Stimulated activated CD8-positive, alpha-beta memory T cell treated with anti-CD3 and anti-CD28 coated beads, Interleukin-2, amount 100 ng/mL, for 48 hours (primary cell): ENCODE measurements at regions not wholly inside any gene's neighbourhood (a gene's known extent, or its start where the extent isn't known, plus 50 kb on each side); places are given as distances from the start of the nearest gene placed in this dataset.
"Not testable (repeated sequence)": the region's sequence is repeated elsewhere in the genome, so short reads cannot be mapped to it uniquely, and the experiment has no call there.

Experiments used
- DNase-seq, 2 donors: peaks; one replicate each; pipeline ENCODE4 v3.0.0-alpha.2; 2020; ENCODE audit warnings: low read depth in 2 of 2

GRCh38 chr14:59004012-59004411 is 184.5 kb upstream of the DAAM1 start:
- no peak for DNase-seq

- DNase-seq: not testable (repeated sequence)
Observed at GRCh38 chr14:59006179-59006578, 182.3 kb upstream of the DAAM1 start.

DNA sequence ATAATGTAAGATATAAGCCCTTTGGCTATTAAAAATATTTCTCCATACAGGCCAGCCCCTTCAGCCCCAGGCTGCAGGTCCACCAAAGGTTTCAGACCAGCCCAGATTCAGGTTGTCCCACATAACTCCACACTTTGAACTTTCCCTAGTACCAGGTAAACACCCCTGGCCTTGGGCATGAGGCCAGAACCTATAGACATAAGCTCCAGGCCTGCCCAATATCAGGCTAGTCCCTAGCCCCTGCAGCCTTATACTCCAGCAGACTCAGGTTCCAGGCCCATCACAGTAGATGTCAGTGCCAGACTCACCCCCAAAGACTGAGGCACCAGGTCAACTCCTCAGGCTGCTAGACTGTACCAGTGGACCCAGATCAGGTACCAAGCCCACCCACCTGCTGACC is 178.5 kb upstream of the DAAM1 start:
- no peak for DNase-seq

GRCh38 chr14:59013672-59014298 is 174.7 kb upstream of the DAAM1 start:
- DNase-seq: no peak

DNA sequence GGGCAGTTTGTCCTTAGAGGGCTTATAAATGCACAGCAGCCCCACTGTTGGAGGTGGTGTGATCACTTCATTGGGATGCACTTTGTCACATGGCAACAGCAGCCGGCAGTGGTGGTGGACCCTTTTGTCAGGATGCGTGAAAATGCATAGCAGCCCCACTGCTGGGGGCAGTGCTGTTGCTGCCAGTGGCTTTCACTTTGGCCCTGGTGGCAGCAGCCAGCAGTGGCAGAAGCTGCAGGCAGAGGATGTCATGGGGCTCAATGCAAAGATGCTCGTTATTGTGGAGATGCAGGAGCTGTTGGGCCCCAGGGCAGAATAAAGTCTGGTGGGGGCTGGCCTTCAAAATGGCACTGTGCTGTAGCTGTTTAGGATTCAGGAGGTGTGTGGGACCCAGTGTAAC is 173.0 kb upstream of the DAAM1 start:
- no peak for DNase-seq

DNA sequence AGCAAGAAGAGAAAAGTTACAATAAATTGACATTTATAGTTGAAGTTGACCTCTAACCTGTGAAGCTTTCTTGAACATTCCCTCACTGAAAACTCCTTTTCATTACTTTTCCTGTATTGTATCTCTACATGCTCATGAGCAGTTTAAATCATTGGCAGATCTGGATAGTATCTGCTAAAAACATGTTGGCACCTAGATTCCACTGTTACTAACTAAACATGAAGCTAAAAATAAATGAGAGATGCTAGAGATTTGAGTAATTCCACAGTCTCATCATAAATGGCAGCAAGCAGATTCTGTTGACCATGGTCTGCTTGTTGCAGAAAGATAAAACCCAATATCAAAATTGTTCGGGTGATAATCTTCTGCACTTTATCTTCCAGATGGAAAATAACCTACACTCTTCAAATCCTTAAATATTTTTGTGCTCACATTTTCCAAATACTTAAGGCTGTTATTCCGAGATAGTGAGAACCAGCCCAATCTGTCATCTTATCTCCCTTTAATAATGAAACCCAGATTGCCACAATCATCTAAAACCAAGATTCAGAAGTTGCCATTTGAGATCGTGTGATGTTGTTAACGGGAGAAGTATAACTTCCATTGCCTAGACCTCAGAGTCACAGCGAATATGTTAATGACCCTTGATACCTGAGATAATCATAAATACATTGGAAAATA is 171.0 kb upstream of the DAAM1 start:
- no peak for DNase-seq

GRCh38 chr14:59018460-59018859 is 170.0 kb upstream of the DAAM1 start:
- no peak for DNase-seq

GRCh38 chr14:59018978-59019377 is 169.5 kb upstream of the DAAM1 start:
- no peak for DNase-seq

DNA sequence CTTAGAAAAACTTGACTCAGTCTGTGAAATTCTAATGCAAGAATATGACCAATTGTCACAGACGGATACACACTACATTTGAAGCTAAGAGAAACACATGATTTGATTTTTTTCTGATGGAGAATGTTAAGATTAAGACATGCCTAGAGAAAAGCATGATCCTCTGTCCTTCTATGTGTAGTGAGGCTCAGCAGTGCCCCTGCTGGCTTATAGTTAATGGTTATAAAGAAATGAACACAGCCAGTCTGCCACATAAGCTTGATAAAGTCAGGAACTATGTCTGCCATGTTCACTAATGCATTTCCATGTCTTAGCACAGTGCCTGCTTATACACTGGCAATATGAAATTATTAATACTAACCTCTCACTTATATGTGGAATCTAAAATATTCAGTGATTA is 168.1 kb upstream of the DAAM1 start:
- no peak for DNase-seq

DNA sequence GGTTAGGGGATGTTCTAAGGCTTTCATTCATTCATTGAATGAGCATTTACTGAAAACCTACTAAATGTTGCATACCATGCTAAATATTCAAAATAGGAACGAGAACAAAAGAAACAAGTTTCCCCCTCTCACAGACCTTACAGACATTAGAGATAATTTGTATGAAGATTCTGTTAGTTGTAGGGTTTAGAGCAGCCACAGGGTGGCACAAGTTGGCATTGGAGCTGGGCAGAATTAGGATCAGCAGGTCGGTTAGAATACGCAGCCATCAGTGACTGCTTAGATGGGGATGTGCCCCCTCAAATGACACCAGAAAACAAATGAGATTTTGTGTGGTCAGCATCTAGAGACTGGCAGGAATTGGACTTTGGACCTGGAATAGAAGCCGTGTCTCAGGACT is 166.3 kb upstream of the DAAM1 start:
- DNase-seq: no peak

GRCh38 chr14:59026081-59026480 is 162.4 kb upstream of the DAAM1 start:
- no peak for DNase-seq

- DNase-seq: not testable (repeated sequence)
Observed at GRCh38 chr14:59026640-59027039, 161.8 kb upstream of the DAAM1 start.

GRCh38 chr14:59028476-59029202 is 159.8 kb upstream of the DAAM1 start:
- peak; percentile 5 to 9 for DNase-seq

- DNase-seq: no peak
Observed at GRCh38 chr14:59032826-59033225, 155.6 kb upstream of the DAAM1 start.

- no peak for DNase-seq
Observed at GRCh38 chr14:59036134-59036533, 152.3 kb upstream of the DAAM1 start.

DNA sequence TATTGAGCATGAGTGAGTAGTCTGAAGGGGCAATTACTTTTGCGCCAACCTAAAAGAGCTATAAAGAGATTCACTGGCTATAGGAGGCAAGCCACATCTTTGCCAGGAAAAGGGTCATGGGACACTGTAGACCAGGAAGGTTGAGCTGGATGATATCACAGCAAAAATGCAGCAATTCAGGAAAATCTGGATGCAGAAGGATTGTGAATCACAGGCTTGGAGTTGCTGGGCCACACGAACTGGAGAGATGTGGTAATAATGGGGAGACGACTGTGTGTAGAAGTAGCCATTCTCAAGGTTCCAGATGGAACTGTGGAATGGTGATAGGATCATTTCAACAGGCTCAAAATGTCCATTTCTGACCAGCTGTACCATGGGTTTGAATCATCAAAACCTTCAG is 151.4 kb upstream of the DAAM1 start:
- DNase-seq: no peak

DNA sequence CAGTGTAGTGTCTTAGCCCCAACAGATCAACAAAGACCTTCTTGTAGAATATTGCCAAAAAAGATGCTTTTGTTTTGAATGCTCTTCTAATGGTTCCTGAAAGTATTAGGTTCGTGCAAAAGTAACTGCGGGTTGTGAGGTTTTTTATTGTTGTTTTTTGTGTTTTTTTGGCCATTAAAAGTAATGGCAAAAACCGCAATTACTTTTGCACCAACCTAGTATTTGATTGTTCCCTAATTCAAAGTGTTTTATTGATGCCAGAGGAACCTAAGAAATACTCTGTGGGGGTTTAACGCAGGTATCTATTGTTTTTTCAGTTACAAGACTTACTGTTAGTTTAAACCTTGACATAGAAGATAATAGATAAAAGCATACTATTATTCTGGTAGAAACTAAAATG is 150.8 kb upstream of the DAAM1 start:
- DNase-seq: no peak

DNA sequence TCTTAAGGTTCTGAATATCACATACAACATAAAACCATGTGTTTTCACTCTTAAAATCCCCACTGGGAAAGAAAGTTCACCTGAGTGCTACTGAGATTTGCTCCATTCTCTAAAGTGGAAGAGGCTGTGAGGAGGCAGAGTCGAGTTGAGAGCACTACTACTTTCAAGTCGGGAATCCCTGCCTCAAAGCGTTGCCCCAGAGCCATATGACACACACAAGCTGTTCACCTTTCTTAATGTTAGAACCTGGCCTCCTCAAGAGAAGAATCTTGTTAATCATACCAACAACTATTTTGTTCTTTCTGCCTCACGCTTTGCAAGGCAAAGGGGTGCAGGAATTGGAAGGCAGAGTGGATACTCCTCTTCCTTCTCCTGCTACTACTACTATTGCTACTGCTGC is 149.7 kb upstream of the DAAM1 start:
- no peak for DNase-seq

DNA sequence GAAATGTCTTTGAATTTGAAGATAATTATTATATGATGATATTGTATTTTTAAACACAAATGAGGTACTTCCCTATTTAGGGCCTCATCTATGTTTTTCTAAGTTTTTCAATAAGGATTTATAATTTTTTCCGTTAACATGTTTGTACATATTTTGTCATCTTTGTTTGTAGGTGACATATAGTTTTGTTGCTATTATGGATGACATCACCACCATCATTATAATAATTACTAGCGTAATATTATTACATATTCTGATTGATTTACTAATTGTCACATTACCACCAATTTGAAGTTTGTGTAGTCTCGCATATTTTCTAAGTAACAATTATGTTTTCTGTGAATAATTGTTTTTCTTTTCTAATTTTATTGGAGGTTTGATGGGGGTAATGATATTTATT is 147.2 kb upstream of the DAAM1 start:
- no peak for DNase-seq

DNA sequence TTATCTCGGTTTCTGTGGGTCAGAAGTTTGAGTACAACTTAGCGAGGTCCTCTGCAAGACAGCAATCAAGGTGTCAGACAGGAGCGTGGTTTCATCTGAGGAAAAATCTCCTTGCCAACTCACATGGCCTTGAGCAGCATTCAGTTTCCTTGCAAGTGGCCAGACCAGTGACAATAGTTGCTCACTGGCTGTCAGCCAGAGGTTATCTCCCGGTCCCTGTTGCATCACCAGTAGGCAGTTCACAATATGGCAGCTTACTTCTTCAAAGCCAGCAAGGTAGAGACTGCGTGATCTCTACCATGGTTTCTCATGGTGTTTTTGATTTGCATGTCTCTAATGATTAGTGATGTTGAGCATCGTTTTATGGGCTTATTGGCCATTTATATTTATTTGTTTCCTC is 143.8 kb upstream of the DAAM1 start:
- DNase-seq: no peak

DNA sequence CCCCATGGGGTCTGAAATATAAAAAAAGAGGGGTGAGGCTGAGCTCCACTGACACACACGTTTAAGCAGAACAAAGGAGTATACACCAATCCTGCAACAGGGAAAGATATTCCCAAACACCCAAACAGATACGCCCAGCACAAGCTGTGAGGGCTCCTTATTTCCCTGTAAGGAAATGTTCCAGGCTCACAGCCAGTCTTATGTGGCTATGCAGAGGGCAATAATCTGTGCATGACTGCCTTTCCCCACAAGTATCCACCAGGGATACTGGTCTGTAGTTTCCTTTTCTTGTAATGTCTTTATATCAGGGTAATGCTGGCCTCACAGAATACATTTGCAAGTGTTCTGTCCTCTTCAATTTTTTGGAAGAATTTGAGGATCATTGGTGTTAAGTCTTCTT is 141.7 kb upstream of the DAAM1 start:
- DNase-seq: no peak

DNA sequence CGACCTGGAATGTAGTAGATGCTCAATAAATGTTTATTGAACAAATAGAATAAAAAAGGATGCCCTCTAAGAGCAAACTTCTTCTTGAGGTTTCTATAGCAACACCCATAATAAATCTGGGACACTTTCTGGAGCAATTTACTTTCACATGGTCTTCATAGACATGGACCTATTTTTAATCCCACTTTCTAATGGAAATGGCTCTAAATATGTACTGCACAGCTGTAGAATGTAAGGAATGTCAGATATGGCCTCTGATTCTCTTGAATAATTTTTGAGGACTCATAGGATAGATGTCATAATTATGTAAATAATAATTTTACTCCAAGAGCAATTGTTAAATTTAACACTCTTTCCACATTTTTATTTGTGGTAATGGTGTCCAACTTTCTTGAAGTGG is 133.5 kb upstream of the DAAM1 start:
- DNase-seq: no peak

- DNase-seq: no peak
Observed at GRCh38 chr14:59055439-59056045, 132.9 kb upstream of the DAAM1 start.
